Bronchial epithelial cell (primary cell): ENCODE measurements at regions not wholly inside any gene's neighbourhood (a gene's known extent, or its start where the extent isn't known, plus 50 kb on each side); places are given as distances from the start of the nearest gene placed in this dataset.

Source experiments
- DNase-seq: peaks from one replicate; pipeline ENCODE4 v3.0.0-alpha.2; 2010; ENCODE audit warnings: low read depth
- FAIRE-seq: peaks from 2 replicates; lab custom pipeline; 2011; peaks lifted over from hg19 to GRCh38; lab: Jason Lieb, UNC
- H3K27me3 ChIP-seq: 2 replicates; pipeline ENCODE4 v1.5.1; 2011; ENCODE audit warnings: low read length; ENCODE audit not compliant: control insufficient read depth, insufficient read depth
- H3K36me3 ChIP-seq: 2 replicates; pipeline ENCODE4 v1.5.1; 2011; ENCODE audit warnings: low read length; ENCODE audit not compliant: control insufficient read depth, insufficient read depth
- H3K4me3 ChIP-seq: 2 replicates; pipeline ENCODE4 v1.5.1; 2011; ENCODE audit warnings: mild to moderate bottlenecking, low read depth, low read length, control low read depth
- CTCF ChIP-seq: IDR thresholded peaks from 2 replicates; pipeline ENCODE4 v1.5.1; 2011; ENCODE audit warnings: mild to moderate bottlenecking, moderate library complexity, low read length, control low read depth, inconsistent platforms; ENCODE audit not compliant: insufficient read depth, severe bottlenecking

DNA sequence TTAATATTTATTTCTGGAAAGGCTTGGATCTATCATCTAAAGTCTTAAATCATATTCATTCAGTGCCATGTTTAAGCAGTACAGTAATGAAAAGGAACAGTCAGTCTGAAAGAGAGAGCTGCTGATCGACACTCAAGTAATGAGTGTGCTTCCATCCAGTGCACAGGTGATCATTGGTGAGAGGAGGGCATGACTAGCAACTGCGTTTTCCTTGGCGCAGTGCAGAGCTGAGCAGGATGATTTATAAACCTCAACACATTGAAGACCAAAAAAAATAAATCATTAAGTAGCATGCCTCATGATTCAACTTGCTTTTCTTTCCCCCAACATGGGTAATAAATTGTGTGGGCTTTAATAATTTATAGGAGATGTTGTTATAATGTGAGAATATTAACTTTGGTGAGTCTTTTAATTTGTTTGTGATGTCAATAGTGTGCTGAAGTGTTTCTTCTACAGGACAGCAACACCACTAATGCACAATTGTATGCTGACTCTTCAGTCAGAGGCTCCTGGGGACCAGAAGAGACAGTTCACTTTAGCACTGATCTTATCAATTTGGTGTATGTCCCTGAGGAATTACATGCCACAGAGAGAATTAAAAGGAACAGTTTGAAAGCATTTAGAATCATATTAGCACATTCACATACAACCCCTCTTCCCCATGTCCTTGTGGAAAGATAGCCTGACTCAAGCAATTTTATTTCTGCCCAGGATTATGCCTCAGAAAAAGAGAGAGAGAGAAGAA lies 199.7 kb upstream of the ADGRL2 start:
- no peak for TF ChIP-seq CTCF

DNA sequence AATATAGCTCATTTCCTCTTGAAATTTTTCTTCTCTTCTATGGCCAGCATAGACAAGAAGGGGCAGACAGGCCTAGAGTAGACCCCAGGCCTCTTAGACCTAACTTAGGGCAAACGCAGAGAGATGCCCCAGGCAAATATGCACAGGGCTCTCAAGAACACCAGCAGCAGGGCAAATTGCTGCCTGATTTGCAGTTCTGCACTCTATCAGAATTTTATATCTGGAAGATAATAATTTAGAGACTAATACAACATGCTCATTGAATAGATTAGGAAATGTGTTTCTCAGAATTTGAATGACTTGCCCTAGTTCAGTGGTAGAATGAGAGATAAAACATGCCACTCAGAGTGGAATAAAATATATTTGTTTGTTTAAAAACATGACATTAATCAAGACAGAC lies 200.4 kb upstream of the ADGRL2 start:
- no peak for TF ChIP-seq CTCF
- FAIRE-seq (no peak), DNase-seq (no peak)
- no peak overlapping the region for H3K4me3 ChIP-seq
- H3K36me3 ChIP-seq = no peaks in the 10 kb centered on the region
- H3K27me3 ChIP-seq = no peaks in the 10 kb centered on the region

More for the DNA sequence above, 199.7 kb upstream of the ADGRL2 start:
- FAIRE-seq (no peak), DNase-seq (no peak)
- Histone ChIP-seq H3K27me3 (no peaks in the 10 kb centered on the region), H3K4me3 (no peak overlapping the region), H3K36me3 (no peaks in the 10 kb centered on the region)

DNA sequence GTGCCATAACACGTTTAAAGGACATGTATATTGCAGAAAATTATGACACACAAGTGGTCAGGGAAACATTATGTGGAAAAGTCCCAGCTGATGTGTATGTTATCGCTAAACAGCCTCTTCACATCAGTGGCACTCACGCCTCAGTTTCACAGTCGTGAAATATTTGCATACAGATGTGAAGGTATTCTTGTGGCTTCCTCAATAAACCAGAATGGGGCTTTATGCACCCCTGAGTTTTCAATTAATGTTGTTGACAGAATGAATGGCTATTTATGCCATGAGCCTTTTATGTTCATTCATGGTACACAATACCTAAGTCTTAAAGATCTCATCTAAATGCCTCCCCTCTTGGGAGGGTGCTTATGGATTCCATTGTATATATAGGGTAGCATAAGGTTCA lies 202.1 kb upstream of the ADGRL2 start:
- Histone ChIP-seq H3K4me3 (no peak overlapping the region), H3K36me3 (no peaks in the 10 kb centered on the region), H3K27me3 (no peaks in the 10 kb centered on the region)
- FAIRE-seq (no peak), DNase-seq (no peak)
- TF ChIP-seq CTCF = no peak

DNA sequence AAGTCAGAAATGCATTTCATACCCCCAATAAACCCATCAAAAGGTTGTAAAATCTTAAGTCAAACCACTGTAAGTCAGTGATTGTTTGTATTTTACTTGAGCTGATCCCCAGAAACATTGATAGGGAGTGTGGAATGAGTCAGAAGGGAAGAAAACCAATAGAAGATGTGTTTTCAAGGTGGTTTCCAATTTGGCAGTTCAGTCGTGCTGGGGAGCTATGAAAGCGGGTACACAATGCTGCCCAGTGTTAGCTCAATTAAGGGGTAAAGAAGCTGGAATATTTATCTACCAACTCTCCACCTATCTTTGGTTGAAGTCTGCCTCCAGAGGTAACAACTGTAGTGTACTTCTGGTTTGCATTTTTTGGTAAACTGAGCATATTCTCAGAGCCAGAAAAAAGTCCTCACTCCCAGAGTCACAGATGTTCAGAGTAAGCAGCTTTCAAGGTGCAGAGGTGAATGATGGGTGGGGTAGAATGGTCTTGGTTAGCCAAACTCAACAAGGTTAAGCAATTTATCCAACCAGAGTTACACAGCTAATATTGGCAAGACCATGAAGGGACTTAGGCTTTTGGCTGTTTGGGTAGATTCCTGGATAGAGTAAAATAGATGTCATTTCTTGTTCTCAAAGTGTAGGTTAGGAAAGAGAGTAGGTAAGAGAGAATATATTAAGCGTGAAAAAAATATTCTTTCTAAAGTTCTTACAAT lies 202.9 kb upstream of the ADGRL2 start:
- Histone ChIP-seq H3K27me3 (no peaks in the 10 kb centered on the region), H3K36me3 (no peaks in the 10 kb centered on the region), H3K4me3 (no peak overlapping the region)
- DNase-seq (no peak), FAIRE-seq (no peak)
- no peak for TF ChIP-seq CTCF

- DNase-seq (no peak), FAIRE-seq (no peak)
- Histone ChIP-seq H3K36me3 (no peaks in the 10 kb centered on the region), H3K4me3 (no peak overlapping the region), H3K27me3 (no peaks in the 10 kb centered on the region)
- no peak for TF ChIP-seq CTCF
These were observed 204.4 kb upstream of the ADGRL2 start for GRCh38 chr1:81596341-81596740.
